HEK293 (cell line): ENCODE measurements at regions not wholly inside any gene's neighbourhood (a gene's known extent, or its start where the extent isn't known, plus 50 kb on each side); places are given as distances from the start of the nearest gene placed in this dataset.

Source experiments
- PBX3 ChIP-seq: sonication (generic); formaldehyde crosslinking; IDR thresholded peaks from 2 replicates; pipeline ENCODE4 v1.8.1; 2022; ENCODE audit warnings: mild to moderate bottlenecking, moderate library complexity, missing genetic modification reagents
- TF ChIP-seq, protein P1 (sequence below): fragments of 450-650 bp; formaldehyde crosslinking; optimal IDR thresholded peaks from 2 replicates; pipeline ENCODE3; 2016; ENCODE audit warnings: missing biosample characterization, mild to moderate bottlenecking, missing genetic modification characterization

DNA sequence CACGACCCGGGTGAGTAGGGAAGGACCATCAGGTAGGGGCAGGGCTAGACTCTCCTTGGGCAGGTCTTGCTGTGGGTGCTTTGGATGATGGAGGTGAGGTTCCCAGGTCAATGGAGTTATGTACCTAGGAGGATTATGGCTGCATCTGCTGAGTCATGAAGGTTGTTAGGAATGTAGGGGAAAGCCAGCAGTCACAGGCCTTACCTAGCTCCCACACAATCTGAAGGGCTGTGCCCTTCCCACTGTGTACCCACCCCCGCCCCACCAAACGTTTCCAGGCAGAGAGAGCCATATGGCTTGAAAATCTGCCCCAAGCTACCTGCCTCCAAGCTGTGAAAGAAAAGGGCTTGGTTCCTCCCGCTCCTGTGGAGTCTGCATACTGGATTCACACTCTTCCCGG is 573.4 kb upstream of the DPPA4 start:
- no peak for TF ChIP-seq PBX3
- TF ChIP-seq, protein P1, sequence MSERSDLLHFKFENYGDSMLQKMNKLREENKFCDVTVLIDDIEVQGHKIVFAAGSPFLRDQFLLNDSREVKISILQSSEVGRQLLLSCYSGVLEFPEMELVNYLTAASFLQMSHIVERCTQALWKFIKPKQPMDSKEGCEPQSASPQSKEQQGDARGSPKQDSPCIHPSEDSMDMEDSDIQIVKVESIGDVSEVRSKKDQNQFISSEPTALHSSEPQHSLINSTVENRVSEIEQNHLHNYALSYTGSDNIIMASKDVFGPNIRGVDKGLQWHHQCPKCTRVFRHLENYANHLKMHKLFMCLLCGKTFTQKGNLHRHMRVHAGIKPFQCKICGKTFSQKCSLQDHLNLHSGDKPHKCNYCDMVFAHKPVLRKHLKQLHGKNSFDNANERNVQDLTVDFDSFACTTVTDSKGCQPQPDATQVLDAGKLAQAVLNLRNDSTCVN (tag by site-specific recombination): no peak
